ENCODE measurements at regions not wholly inside any gene's neighbourhood (a gene's known extent, or its start where the extent isn't known, plus 50 kb on each side); places are given as distances from the start of the nearest gene placed in this dataset.
"Not testable (repeated sequence)": the region's sequence is repeated elsewhere in the genome, so short reads cannot be mapped to it uniquely, and the experiment has no call there.

DNA sequence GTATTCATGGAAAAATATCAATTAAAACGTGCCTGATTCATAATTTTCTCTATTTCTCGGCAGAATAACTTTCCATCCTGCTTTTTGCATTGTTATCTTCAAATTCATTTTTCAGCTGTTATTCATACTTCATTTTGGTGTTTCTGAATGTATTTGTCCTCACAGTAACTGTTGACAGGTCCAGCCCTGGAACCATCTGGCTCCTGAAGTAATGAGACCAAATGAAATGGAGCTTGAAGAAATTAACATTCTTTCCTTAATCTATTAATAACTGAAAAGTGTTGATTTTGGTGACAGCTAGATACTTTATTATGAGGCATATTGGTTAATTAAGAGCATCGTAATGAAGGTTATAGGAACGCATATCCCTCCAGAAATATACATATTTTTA lies 257.0 kb upstream of the MINDY3 start:
- DNase-seq, result no peak

DNA sequence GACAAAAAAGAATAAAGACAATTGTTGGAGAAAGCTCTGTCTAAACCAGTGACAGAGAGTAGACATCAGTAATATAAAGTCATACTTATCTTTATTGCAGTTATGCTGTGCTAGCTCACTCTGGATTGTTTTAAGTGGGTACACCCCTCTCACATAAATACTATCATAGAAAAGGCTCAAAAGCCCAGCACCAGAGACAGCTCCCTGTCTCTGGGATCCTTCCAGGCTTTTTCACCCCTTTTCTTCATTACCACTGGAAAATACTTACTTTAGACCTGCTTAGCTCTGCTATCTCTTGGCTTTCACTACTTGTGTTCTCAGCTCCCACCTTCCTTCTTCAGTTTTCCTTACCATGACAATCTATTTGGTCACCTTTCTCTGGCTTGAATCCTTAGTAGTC lies 259.1 kb upstream of the MINDY3 start:
- DNase-seq, result no peak

DNA sequence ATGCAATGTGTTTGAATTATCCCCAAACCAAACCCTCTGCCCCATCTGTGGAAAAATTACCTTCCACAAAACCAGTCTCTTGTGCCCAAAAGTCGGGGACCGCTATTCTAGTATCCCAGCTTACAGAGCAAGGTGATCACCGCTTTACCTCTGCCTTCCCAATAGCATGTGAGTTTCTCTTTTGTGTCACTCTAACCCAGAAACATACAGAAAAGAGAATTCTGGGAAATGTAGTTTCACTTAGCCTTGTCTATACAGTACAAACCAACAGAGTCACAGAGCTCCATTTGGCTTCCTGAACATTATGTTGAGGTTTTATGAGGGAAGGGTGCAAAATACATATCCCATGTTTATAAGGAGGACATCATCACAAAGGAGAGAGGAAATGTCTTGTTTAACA lies 260.3 kb upstream of the MINDY3 start:
- no peak for DNase-seq

DNA sequence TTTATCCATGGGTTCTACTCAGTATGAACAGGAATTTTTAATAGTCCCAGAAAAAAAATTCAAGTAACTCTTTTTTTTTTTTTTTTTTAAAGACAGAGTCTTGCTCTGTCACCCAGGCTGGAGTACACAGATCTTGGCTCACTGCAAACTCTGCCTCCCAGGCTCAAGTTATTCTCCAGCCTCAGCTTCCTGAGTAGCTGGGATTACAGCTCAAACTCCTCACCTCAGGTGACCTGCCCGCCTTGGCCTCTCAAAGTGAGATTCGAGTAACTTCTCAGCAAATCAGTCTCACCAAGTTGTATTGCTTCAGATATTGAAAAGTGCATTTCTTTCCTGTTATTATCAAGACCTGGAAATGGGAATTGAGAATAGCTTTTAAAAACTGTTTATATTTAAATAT lies 281.2 kb upstream of the MINDY3 start:
- DNase-seq, result no peak

DNA sequence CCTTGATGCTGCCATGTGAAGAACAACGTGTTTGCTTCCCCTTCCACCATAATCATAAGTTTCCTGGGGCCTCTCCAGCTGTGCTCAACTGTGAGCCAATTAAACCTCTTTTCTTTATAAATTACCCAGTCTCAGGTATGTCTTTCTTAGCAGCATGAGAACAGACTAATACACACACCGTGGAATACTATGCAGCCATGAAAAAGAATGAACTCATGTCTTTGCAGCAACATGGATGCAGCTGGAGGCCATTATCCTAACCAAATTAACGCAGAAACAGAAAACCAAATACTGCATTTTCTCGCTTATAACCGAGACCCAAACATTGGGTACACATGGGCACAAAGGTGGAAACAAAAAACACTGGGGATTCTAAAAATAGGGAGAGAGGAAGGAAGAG lies 286.7 kb upstream of the MINDY3 start:
- DNase-seq, result no peak

DNA sequence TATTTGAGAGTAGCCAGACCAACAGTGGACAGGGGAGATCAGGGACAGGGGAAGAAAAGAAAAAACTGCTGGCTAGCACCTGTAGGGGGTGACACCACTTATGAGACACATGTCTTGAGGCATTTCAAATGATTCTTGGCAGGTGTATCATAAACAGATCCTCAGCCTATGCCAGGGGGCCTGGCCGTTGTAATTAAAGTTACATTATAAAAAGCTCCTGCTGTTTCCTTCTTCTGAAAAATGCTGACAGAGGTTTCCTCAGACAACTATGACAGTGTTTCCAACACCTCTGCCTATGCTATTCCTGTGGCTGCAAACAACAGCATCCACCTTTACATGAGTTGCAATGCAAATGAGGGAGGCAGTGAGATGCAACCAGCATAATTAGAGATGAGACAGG lies 281.0 kb upstream of the PTER start:
- DNase-seq, result no peak

DNA sequence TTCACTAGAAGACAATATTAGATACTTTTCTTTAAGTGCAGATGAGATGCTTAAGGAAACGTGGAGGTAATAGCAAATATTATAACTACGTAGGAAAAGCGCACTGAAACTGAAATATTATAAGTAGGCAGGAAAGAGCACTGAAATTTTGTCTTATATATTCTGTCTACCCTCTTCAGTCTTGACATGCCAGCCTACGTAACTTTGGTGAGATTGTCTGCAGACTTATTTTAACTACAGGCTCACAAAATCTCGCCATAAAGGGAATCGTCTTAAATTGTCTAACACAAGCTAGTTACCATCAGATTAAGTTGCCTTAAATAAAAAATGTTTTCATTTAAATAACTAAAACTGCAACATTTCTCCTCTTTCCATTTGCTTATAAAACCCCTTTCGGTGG lies 280.1 kb upstream of the PTER start:
- DNase-seq, result no peak

DNA sequence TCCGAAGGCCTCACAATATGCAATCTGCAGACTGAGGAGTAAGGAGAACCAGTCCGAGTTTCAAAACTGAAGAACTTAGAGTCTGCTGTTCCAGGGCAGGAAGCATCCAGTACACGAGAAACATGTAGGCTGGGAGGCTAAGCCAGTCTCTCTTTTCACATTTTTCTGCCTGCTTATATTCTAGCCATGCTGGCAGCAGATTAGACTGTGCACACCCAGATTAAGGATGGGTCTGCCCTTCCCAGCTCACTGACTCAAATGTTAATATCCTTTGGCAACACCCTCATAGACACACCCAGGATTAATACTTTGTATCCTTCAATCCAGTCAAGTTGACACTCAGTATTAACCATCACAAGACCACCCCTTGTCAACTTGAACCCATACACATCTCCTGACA lies 271.7 kb upstream of the PTER start:
- DNase-seq, result not testable (repeated sequence)

DNA sequence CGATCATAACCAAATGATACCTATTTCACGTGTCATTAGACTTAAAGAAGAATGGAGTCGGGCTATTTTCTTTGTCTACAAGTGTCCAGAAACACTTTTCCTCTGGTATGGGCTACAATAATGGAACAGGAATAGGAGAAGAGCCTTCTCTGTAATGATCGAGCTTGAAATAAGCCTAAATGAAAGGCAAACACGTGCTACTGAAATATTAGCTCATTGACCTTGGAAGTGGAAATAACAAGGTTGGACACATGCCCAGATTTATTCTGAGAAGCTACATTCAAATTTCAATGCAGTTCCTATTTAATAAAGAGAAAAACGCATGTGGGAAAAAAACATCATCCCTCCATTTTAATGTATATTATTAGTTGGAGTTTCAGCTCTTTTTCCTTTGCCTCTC lies 254.7 kb upstream of the PTER start:
- DNase-seq, result peak; percentile 37

DNA sequence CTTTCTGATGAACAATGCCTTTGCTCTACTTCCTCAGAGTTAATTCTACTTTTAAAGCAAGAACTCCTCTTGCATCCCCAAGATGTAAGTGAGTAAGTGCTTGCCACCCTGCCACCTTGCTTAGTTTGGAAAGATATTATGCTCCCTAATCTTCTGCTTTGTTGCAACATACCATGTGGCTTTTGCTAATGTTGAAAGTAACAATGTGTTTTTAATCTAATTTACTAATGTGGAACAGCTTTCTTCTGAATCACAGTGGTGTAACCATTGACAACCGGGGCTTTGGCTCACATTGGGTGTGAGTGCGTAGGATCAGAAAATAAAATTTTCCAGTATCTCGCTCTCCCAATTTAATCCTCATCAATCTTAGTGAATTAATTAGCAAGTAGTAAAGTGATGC lies 254.1 kb upstream of the PTER start:
- no peak for DNase-seq

DNA sequence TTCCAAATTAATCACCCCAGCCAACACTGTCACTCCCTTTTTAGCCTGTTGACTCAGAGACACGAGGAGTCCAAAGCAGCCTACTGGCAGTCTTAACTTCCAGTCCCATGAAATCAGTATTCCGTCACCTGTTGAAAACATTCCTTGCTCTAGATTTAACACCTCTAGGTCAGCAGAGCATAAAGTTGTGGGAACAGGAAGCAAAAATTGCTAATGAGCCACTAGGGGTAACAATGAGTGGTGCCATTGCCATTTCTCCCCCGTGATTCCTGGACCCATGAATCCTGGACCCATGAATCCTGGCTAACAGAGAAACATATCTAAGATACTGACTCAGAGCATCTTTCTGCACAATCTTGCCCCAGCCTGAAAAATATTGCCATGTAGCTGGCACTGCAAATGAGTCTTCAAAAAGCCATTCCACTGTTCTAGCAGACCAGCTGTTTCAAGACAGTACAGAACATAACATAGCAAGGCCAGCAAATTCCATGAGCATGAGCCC lies 252.7 kb upstream of the PTER start:
- DNase-seq, result no peak

DNA sequence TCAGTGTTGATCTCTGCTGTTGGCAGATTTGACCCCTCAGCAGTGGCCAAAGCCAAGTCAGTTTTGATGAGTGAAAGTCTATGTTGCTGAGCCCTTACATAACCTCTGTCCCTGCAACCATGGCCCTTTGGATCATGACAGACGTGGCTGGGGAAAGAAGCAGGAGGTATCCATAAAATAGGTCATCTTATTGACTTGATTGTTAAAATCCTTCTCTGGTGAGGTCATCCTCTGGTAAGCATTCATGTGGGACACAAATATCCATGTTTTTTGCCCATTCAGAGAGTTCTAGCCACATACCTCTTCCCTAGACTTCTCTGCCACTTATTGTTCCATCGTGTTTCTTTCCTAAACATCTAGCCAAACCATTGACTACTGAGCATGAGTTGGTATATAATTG lies 251.9 kb upstream of the PTER start:
- no peak for DNase-seq

DNA sequence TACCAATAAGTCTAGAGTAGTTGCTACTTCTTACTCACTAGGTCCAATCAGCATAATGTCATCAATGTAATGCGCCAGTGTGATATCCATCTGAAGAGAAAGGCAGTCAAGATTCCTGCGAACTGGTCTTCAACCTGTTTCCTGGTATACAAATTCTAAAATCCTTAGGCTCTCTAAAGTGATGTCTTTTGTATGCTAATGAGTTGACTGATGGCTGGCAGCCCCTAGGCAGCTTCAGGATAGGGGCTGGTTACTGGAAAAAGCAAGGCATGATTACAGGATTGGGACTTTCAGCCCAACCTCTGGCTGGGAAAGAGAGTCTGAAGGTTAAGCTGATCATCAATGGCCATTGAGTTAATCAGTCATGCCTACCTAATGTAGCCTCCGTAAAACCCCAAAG lies 250.2 kb upstream of the PTER start:
- DNase-seq, result no peak

DNA sequence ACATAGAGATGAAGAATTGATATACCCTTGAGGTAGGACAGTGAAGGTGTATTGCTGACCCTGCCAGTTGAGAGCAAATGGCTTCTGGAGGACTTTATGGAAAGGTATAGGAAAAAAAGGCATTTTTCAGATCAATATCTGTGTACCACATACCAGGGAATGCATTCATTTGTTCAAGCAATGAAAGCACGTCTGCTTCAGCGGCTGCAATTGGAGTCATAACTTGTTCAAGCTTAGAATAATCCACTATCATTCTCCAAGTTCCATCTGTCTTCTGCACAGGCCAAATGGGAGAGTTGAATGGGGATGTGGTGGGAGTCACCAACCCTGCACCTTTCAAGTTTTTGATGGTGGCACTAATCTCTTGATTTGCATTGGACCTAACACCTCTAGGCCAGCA lies 249.6 kb upstream of the PTER start:
- DNase-seq, result no peak

DNA sequence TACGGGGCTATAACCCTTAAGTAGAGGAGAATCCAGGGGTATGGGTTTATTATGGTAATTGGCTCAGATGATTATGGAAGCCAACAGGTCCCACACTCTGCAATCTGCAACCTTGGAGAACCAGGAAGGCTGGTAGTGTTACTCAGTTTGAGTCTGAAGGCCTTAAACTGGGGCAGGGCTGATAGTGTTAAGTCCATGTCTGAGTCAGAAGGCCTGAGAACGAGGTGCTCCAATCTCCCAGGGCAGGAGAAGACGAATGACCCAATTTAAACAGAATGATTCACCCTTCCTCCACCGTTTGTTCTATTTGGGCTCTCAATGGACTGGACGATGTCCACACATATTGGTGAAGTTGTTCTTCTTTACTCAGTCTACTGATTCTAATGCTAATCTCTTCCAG lies 244.5 kb upstream of the PTER start:
- no peak for DNase-seq

DNA sequence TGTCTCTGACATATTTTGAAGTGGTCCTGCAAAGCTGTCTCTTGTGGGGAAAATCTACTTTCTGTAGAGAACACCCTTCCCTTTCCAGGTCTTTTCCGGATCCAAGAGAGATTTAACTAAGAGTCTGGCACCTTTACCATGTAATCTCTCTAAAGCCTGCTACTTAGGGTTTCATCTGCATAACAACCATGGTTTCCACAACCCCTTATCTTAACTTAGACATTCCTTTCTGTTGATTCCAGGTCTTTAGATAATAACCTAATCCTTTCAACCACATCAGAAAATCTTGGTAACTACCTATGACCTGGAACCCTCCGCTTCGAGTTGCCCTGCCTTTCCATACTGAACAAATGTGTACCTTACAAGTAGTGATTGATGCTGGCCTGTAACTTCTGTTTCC lies 243.6 kb upstream of the PTER start:
- DNase-seq, result no peak

DNA sequence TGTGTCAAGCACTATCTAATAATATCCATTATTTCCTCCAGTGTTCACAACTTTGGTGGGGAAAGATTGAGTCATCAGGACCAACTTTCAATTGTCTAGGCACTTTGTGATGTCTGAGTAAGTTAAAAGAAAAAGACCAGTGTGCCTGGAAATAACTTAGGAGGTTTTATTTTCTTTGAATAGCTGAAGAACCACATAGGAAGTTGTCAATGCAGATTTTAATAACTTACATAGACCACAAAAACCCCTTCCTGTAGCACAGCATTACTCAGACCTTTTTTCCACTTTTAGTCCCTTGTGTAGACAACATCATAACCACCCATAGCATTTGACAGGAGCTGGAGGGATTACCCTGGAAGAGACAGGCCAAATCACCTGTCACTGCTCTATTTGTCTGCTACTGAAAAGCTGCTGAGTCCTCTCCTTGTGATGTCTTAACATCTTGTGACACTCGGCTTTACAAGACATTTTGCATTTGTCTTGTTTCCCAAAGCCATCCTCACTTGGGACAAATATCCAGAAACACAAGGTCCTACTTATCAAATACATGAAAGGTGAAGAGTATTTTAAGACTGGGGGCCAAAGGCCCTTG lies 241.5 kb upstream of the PTER start:
- no peak for DNase-seq

DNA sequence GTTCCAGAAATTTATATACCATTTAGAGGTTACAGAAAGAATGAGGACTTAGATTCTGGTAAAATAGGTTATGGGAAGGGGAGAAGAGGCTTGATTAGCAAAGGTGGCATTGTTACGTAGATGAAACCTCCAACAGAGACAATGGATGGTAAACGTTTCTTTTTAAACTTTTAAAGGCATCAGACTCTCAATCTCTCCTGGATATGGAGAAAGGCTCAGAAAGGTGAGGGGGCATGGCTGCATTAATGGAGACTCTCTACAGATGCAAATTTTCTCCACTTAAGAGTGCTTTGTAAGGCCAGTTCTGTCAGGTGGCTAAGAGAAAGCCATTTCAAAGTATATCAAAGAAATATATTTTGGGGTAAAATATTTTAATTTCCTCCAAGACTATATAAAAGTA lies 240.9 kb upstream of the PTER start:
- DNase-seq, result no peak

DNA sequence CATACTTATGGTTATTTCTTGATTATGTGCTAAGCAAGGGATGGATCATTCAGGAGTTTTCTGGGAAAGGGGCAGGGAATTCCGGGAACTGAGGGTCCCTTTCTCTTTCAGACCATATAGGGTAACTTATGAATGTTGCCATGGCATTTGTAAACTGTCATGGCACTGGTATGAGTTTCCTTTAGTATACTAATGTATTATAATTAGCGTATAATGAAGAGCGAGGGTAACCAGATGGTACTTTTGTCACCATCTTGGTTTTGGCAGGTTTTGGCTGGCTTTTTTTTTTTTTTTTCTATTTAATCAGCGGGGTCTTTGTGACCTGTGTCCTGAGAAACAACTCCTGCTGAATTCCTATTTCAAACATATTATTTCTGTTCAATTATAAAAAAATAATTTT lies 237.6 kb upstream of the PTER start:
- no peak for DNase-seq

DNA sequence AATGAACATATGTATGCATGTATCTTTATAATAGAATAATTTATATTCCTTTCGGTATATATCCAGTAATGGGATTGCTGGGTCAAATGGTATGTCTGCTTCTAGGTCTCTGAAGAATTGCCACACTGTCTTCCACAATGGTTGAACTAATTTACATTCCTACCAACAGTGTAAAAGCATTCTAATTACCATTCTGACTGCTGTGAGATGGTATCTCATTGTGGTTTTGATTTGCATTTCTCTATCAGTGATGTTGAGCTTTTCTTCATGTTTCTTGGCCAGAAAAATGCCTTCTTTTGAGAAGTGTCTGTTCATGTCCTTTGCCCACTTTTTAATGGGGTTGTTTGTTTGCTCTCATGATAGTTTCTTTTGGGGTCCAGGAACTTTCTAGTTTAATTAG lies 213.2 kb upstream of the PTER start:
- not testable (repeated sequence) for DNase-seq

DNA sequence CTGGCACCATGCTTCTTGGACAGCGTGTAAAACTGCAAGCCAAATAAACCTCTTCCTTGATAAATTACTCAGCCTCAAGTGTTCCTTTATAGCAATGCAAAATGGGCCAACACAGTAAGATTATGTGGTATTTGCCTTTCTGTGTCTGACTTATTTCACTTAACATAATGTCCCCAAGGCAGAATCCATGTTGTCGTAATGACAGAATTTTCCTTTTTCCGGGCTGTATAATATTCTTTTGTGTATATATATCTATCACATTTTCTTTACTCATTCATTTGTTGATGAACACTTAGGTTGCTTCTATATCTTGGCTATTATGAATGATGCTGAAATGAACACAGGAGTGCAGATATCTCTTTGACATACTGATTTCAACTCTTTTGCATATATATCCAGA lies 209.1 kb upstream of the PTER start:
- DNase-seq, result no peak

DNA sequence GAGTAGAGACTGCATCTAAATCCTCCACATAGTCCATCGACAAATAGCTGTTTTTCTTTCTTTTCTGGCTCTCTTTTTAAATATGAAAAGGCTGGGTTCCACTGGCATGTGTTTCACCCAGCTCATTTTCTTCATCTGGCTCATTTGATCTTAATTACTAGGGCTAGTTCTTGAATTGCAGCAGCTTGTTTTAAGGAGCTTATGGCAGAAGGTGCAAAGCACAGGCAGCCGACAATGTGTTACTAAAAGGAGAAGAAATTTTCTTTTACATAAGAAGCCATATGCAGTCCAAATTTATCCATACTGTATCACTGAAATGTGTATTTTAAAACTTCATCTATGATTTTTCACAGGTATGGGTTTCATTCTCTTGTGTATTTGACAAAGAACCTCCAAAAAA lies 205.6 kb upstream of the PTER start:
- no peak for DNase-seq

DNA sequence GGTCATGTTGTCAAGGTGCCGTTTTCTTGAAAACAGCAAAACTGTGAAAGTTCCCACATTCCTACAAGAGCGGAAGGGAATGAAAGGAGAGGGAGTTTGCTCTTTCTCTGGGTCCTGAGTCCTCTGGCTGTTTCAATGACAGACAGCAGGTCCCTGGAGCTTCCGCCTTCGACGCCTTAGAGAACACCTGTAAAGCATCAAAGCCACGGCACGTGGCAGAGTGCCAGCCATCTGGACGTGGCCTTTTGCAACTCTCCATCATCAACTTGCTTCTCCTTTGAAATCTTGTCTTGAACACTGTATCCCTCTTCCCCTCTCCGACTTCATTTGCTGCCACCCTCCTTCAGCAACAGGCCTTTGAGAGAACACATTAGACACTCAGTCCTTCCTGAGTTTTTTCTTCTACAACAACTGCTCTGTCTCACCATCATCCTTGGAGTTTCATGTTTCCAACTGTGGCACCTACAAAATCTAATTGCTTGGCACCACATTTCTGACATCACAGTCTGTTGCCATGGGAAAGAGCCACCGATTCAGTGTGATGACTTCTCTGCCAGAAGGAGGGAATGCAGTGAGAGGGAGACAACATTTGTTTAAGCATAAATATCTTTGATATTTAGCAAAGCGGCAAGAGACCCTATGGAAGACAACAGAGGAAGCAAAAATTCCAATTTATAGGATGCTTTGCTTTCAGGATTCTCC lies 204.9 kb upstream of the PTER start:
- no peak for DNase-seq

DNA sequence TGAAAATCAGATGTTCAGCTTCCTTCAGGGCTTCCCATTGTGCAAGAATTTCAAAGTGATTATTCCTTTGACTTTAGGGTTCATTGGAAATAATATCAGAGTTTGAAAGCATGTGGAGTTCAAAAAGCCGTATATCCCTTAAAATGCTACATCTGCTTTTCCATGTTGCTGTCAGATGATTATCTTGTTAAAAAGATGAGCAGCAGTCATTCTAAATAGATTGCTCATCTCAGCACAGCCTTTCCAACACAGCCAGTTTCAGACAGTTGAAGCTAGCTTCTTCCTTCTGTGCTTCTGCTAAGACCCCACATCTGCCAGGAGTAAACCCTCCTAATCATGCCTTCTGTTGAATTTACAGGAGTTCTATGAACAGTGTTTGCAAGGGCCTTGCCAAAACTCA lies 204.4 kb upstream of the PTER start:
- no peak for DNase-seq

DNA sequence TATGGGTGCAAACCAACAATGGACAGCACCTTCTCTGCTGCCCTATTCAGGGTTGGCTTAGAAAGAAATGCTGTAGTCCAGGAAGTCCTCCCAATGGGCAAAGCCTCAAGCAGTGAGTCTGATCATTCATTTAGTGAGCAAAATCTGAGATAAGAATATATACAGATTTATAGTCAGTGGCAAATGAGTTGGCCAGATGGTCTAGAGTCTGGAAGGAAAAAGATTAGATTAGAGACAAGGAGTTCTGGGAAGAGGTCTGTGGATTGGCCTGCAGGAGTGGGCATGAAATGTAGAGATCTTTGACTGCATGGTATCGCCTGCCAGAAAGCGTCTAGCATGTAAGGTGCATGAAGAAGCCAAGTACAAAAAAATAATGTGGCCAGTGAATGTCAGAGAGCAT lies 201.9 kb upstream of the PTER start:
- DNase-seq, result no peak
